ENCODE measurements at regions not wholly inside any gene's neighbourhood (a gene's known extent, or its start where the extent isn't known, plus 50 kb on each side); places are given as distances from the start of the nearest gene placed in this dataset.

DNA sequence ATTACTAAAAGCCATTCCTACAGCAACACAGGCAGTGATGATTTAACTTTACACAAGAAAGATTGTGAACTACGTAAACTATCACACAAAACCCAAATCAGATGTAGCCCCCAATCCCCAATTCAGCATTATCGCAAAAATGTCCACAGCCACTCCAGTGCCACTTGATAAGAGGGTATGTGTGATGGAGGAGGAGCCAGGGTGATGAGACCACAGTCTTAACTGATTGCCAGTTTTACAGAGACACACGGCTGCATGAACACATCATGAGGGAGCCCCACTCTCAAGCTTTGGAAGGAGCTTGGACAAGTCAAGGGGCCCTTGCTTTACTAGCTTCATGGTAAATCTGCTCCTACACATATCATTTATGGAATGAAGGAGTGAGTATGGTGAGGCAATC is 116.0 kb downstream of the FAM161A start:
- TF ChIP-seq, protein P1, sequence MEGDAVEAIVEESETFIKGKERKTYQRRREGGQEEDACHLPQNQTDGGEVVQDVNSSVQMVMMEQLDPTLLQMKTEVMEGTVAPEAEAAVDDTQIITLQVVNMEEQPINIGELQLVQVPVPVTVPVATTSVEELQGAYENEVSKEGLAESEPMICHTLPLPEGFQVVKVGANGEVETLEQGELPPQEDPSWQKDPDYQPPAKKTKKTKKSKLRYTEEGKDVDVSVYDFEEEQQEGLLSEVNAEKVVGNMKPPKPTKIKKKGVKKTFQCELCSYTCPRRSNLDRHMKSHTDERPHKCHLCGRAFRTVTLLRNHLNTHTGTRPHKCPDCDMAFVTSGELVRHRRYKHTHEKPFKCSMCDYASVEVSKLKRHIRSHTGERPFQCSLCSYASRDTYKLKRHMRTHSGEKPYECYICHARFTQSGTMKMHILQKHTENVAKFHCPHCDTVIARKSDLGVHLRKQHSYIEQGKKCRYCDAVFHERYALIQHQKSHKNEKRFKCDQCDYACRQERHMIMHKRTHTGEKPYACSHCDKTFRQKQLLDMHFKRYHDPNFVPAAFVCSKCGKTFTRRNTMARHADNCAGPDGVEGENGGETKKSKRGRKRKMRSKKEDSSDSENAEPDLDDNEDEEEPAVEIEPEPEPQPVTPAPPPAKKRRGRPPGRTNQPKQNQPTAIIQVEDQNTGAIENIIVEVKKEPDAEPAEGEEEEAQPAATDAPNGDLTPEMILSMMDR (conservative IDR thresholded peaks at IDR 0.05; ENCODE audit: low read length): no peak
- no peak for TF ChIP-seq EZH2phosphoT487 (IDR thresholded peaks at IDR 0.05; ENCODE audit: borderline replicate concordance, low read depth, low read length)
